WTC11 (cell line): ENCODE measurements at regions not wholly inside any gene's neighbourhood (a gene's known extent, or its start where the extent isn't known, plus 50 kb on each side); places are given as distances from the start of the nearest gene placed in this dataset.

Experiments
- ATAC-seq: fragments of 200-7000 bp; cut with Tn5 transposase; 2 replicates; pipeline ENCODE4 v1.10.0; 2021; ENCODE audit warnings: mild to moderate bottlenecking, moderate library complexity
- CTCF ChIA-PET: fragments of 300-600 bp; sonication (Branson Sonifier 250); formaldehyde crosslinking; loops from one replicate; lab custom pipeline; 2021; ENCODE audit warnings: antibody characterized with exemption; lab: Charles Lee
- POLR2A ChIA-PET: fragments of 350-600 bp; sonication (Branson Sonifier 250); formaldehyde crosslinking; loops from one replicate; lab custom pipeline; 2021; ENCODE audit warnings: antibody characterized with exemption; lab: Charles Lee
- DNase-seq: peaks from one replicate; pipeline ENCODE4 v3.0.0; 2021; ENCODE audit warnings: low spot score
- H3K27ac Mint-ChIP-seq: 2 replicates; pipeline ENCODE4 v1.8.0; 2021; ENCODE audit warnings: mixed read lengths
- H3K27me3 Mint-ChIP-seq: 2 replicates; pipeline ENCODE4 v1.8.0; 2021; ENCODE audit warnings: low read depth, mild to moderate bottlenecking, moderate library complexity, mixed read lengths
- H3K36me3 Mint-ChIP-seq: 2 replicates; pipeline ENCODE4 v1.8.0; 2021; ENCODE audit warnings: mixed read lengths
- H3K4me1 Mint-ChIP-seq: 2 replicates; pipeline ENCODE4 v1.8.0; 2022; ENCODE audit warnings: mixed read lengths
- H3K4me3 Mint-ChIP-seq: 2 replicates; pipeline ENCODE4 v1.8.0; 2021; ENCODE audit warnings: mild to moderate bottlenecking, moderate library complexity, mixed read lengths
- H3K9me3 Mint-ChIP-seq: 2 replicates; pipeline ENCODE4 v1.8.0; 2021; ENCODE audit warnings: mixed read lengths
- ATF1 ChIP-seq: sonication (generic); formaldehyde crosslinking; IDR thresholded peaks from 2 replicates; pipeline ENCODE4 v1.8.1; 2023; ENCODE audit warnings: mild to moderate bottlenecking, moderate library complexity, missing genetic modification reagents
- EMX1 ChIP-seq: fragments of 250-450 bp; sonication (Bioruptor Pico); IDR thresholded peaks from 2 replicates; pipeline ENCODE4 v1.8.0; 2021; ENCODE audit warnings: mild to moderate bottlenecking
- FOXP1 ChIP-seq: sonication (generic); formaldehyde crosslinking; IDR thresholded peaks from 2 replicates; pipeline ENCODE4 v1.8.0; 2022; ENCODE audit warnings: missing genetic modification reagents, mild to moderate bottlenecking, moderate library complexity, borderline replicate concordance
- HMGA2 ChIP-seq: fragments of 250-450 bp; sonication (Bioruptor Pico); IDR thresholded peaks from 2 replicates; pipeline ENCODE4 v1.4.0; 2021; ENCODE audit warnings: mild to moderate bottlenecking, moderate library complexity
- JUN ChIP-seq: sonication (generic); formaldehyde crosslinking; IDR thresholded peaks from 2 replicates; pipeline ENCODE4 v1.8.0; 2023; ENCODE audit warnings: mild to moderate bottlenecking, missing genetic modification reagents
- MXD4 ChIP-seq: fragments of 250-450 bp; sonication (Bioruptor Pico); IDR thresholded peaks from 2 replicates; pipeline ENCODE4 v1.8.0; 2021; ENCODE audit warnings: mild to moderate bottlenecking, moderate library complexity, borderline replicate concordance
- SMAD3 ChIP-seq: sonication (generic); formaldehyde crosslinking; IDR thresholded peaks from 2 replicates; pipeline ENCODE4 v1.8.0; 2022; ENCODE audit warnings: missing genetic modification reagents, mild to moderate bottlenecking, borderline replicate concordance
- TEAD1 ChIP-seq: sonication (generic); formaldehyde crosslinking; IDR thresholded peaks from 2 replicates; pipeline ENCODE4 v1.8.0; 2022; ENCODE audit warnings: mild to moderate bottlenecking, missing genetic modification reagents
- ZNF219 ChIP-seq: sonication (generic); formaldehyde crosslinking; IDR thresholded peaks from 2 replicates; pipeline ENCODE4 v1.8.0; 2023; ENCODE audit warnings: missing genetic modification reagents, mild to moderate bottlenecking, borderline replicate concordance
- ZNF281 ChIP-seq: sonication (generic); formaldehyde crosslinking; IDR thresholded peaks from 2 replicates; pipeline ENCODE4 v1.8.0; 2023; ENCODE audit warnings: mild to moderate bottlenecking, missing genetic modification reagents
- ZNF416 ChIP-seq: fragments of 250-450 bp; sonication (Bioruptor Pico); IDR thresholded peaks from 2 replicates; pipeline ENCODE4 v1.9.0; 2021; ENCODE audit warnings: mild to moderate bottlenecking, inconsistent platforms
- TF ChIP-seq, protein P1 (sequence below): fragments of 250-450 bp; sonication (Bioruptor Pico); IDR thresholded peaks from 2 replicates; pipeline ENCODE4 v1.9.0; 2021; ENCODE audit warnings: mild to moderate bottlenecking
- TF ChIP-seq, protein P2 (sequence below): fragments of 250-450 bp; sonication (Bioruptor Pico); conservative IDR thresholded peaks from 2 replicates; pipeline ENCODE4 v1.9.0; 2021; ENCODE audit warnings: mild to moderate bottlenecking
- TF ChIP-seq, protein P3 (sequence below): fragments of 250-450 bp; sonication (Bioruptor Pico); IDR thresholded peaks from 2 replicates; pipeline ENCODE4 v1.9.0; 2021; ENCODE audit warnings: moderate library complexity, mild to moderate bottlenecking, inconsistent platforms, borderline replicate concordance
- TF ChIP-seq, protein P4 (sequence below): sonication (generic); formaldehyde crosslinking; conservative IDR thresholded peaks from 2 replicates; pipeline ENCODE4 v1.8.1; 2022; ENCODE audit warnings: mild to moderate bottlenecking, missing genetic modification reagents
- TF ChIP-seq, protein P5 (sequence below): sonication (generic); formaldehyde crosslinking; IDR thresholded peaks from 2 replicates; pipeline ENCODE4 v1.8.1; 2022; ENCODE audit warnings: missing genetic modification reagents, borderline replicate concordance
- TF ChIP-seq, protein P6 (sequence below): sonication (generic); formaldehyde crosslinking; IDR thresholded peaks from 2 replicates; pipeline ENCODE4 v1.8.0; 2022; ENCODE audit warnings: mild to moderate bottlenecking, missing genetic modification reagents
- TF ChIP-seq, protein P7 (sequence below): fragments of 250-450 bp; sonication (Bioruptor Pico); IDR thresholded peaks from 2 replicates; pipeline ENCODE4 v1.9.0; 2021; ENCODE audit warnings: mild to moderate bottlenecking

GRCh38 chr14:35929186-35929585, 103.0 kb downstream of the BRMS1L start:
- no peak for ATAC-seq

More at GRCh38 chr14:35929186-35929585, 103.0 kb downstream of the BRMS1L start:
- Mint-ChIP-seq H3K9me3 (no peaks in the 10 kb centered on the region), H3K36me3 (no peaks in the 10 kb centered on the region), H3K27me3 (peaks cover 14% of the 10 kb centered on the region), H3K4me1 (no peaks in the 10 kb centered on the region), H3K27ac (no peak overlapping the region), H3K4me3 (no peak overlapping the region)
- no peak for DNase-seq
- CTCF ChIA-PET, result no interaction called here
- TF ChIP-seq, protein P1, sequence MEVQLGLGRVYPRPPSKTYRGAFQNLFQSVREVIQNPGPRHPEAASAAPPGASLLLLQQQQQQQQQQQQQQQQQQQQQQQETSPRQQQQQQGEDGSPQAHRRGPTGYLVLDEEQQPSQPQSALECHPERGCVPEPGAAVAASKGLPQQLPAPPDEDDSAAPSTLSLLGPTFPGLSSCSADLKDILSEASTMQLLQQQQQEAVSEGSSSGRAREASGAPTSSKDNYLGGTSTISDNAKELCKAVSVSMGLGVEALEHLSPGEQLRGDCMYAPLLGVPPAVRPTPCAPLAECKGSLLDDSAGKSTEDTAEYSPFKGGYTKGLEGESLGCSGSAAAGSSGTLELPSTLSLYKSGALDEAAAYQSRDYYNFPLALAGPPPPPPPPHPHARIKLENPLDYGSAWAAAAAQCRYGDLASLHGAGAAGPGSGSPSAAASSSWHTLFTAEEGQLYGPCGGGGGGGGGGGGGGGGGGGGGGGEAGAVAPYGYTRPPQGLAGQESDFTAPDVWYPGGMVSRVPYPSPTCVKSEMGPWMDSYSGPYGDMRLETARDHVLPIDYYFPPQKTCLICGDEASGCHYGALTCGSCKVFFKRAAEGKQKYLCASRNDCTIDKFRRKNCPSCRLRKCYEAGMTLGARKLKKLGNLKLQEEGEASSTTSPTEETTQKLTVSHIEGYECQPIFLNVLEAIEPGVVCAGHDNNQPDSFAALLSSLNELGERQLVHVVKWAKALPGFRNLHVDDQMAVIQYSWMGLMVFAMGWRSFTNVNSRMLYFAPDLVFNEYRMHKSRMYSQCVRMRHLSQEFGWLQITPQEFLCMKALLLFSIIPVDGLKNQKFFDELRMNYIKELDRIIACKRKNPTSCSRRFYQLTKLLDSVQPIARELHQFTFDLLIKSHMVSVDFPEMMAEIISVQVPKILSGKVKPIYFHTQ (CRISPR knock-in tag), result no peak
- TF ChIP-seq, protein P2, sequence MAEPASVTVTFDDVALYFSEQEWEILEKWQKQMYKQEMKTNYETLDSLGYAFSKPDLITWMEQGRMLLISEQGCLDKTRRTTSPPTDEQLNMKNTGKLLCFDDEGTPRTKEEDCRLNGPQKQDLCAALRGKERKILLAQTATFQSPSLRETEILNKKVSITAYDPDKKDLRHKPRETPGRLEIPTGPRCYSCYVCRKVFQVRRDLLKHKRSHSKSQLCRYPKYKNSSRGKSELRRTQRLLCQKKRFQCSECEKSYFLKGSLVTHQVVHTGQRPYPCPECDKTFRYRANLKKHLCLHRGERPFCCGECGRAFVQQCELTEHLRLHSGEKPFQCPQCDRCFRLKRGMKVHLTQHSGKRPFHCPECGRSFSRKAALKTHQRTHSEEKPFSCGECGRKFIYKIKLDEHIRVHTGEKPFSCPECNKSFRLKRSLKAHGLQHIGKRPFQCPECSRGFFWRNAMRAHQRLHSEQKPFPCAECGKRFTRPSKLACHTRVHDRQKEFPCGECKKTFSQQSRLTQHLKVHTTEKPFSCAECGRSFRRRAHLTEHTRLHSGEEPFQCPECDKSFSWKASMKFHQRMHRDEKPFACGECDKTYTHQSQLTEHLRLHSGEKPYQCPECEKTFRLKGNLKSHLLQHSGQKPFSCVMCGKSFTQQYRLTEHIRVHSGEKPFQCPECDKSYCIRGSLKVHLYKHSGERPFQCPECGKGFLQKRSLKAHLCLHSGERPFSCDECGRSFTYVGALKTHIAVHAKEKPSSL, result no peak
- TF ChIP-seq HMGA2 (CRISPR knock-in tag) (no peak), ZNF416 (CRISPR knock-in tag) (no peak), ZNF281 (CRISPR knock-in tag) (no peak), SMAD3 (no peak), ATF1 (no peak), JUN (CRISPR knock-in tag) (no peak), MXD4 (CRISPR knock-in tag) (no peak), EMX1 (CRISPR knock-in tag) (no peak), TEAD1 (CRISPR knock-in tag) (no peak), FOXP1 (CRISPR knock-in tag) (no peak), ZNF219 (no peak)
- TF ChIP-seq, protein P3, sequence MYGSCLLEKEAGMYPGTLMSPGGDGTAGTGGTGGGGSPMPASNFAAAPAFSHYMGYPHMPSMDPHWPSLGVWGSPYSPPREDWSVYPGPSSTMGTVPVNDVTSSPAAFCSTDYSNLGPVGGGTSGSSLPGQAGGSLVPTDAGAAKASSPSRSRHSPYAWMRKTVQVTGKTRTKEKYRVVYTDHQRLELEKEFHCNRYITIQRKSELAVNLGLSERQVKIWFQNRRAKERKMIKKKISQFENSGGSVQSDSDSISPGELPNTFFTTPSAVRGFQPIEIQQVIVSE (CRISPR knock-in tag), result no peak
- TF ChIP-seq, protein P4, sequence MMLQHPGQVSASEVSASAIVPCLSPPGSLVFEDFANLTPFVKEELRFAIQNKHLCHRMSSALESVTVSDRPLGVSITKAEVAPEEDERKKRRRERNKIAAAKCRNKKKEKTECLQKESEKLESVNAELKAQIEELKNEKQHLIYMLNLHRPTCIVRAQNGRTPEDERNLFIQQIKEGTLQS (CRISPR knock-in tag), result no peak
- TF ChIP-seq, protein P5, sequence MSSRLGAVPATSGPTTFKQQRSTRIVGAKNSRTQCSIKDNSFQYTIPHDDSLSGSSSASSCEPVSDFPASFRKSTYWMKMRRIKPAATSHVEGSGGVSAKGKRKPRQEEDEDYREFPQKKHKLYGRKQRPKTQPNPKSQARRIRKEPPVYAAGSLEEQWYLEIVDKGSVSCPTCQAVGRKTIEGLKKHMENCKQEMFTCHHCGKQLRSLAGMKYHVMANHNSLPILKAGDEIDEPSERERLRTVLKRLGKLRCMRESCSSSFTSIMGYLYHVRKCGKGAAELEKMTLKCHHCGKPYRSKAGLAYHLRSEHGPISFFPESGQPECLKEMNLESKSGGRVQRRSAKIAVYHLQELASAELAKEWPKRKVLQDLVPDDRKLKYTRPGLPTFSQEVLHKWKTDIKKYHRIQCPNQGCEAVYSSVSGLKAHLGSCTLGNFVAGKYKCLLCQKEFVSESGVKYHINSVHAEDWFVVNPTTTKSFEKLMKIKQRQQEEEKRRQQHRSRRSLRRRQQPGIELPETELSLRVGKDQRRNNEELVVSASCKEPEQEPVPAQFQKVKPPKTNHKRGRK (CRISPR knock-in tag), result no peak
- TF ChIP-seq, protein P6, sequence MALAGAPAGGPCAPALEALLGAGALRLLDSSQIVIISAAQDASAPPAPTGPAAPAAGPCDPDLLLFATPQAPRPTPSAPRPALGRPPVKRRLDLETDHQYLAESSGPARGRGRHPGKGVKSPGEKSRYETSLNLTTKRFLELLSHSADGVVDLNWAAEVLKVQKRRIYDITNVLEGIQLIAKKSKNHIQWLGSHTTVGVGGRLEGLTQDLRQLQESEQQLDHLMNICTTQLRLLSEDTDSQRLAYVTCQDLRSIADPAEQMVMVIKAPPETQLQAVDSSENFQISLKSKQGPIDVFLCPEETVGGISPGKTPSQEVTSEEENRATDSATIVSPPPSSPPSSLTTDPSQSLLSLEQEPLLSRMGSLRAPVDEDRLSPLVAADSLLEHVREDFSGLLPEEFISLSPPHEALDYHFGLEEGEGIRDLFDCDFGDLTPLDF, result no peak
- TF ChIP-seq, protein P7, sequence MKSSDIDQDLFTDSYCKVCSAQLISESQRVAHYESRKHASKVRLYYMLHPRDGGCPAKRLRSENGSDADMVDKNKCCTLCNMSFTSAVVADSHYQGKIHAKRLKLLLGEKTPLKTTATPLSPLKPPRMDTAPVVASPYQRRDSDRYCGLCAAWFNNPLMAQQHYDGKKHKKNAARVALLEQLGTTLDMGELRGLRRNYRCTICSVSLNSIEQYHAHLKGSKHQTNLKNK (CRISPR knock-in tag), result no peak
- POLR2A ChIA-PET, result no interaction called here
